ENCODE measurements at regions not wholly inside any gene's neighbourhood (a gene's known extent, or its start where the extent isn't known, plus 50 kb on each side); places are given as distances from the start of the nearest gene placed in this dataset.
"Not testable (repeated sequence)": the region's sequence is repeated elsewhere in the genome, so short reads cannot be mapped to it uniquely, and the experiment has no call there.

GRCh38 chr9:78676009-78676408, 379.1 kb downstream of the PSAT1 start:
- no peak for FAIRE-seq

- no peak for FAIRE-seq
Measured at GRCh38 chr9:78676623-78677022, 379.7 kb downstream of the PSAT1 start.

- FAIRE-seq = no peak
Measured at GRCh38 chr9:78677326-78677725, 380.4 kb downstream of the PSAT1 start.

GRCh38 chr9:78678877-78679276, 382.0 kb downstream of the PSAT1 start:
- FAIRE-seq = no peak

- FAIRE-seq = no peak
Measured at GRCh38 chr9:78680196-78680595, 383.3 kb downstream of the PSAT1 start.

- peak; percentile 99 for FAIRE-seq
Measured at GRCh38 chr9:78682216-78682615, 385.3 kb downstream of the PSAT1 start.

- no peak for FAIRE-seq
Measured at GRCh38 chr9:78685471-78685870, 388.5 kb downstream of the PSAT1 start.

GRCh38 chr9:78688796-78689195, 391.9 kb downstream of the PSAT1 start:
- FAIRE-seq = no peak

- no peak for FAIRE-seq
Measured at GRCh38 chr9:78691542-78691941, 394.6 kb downstream of the PSAT1 start.

- no peak for FAIRE-seq
Measured at GRCh38 chr9:78692871-78693270, 395.9 kb downstream of the PSAT1 start.

- FAIRE-seq = peak; percentile 49
Measured at GRCh38 chr9:78694974-78695373, 398.0 kb downstream of the PSAT1 start.

- no peak for FAIRE-seq
Measured at GRCh38 chr9:78695519-78695918, 398.6 kb downstream of the PSAT1 start.

GRCh38 chr9:78697618-78698017, 400.7 kb downstream of the PSAT1 start:
- FAIRE-seq = no peak

- no peak for FAIRE-seq
Measured at GRCh38 chr9:78698371-78698770, 401.4 kb downstream of the PSAT1 start.

GRCh38 chr9:78699217-78699616, 402.3 kb downstream of the PSAT1 start:
- not testable (repeated sequence) for FAIRE-seq

GRCh38 chr9:78704153-78704552, 407.2 kb downstream of the PSAT1 start:
- not testable (repeated sequence) for FAIRE-seq

GRCh38 chr9:78707080-78707479, 410.2 kb downstream of the PSAT1 start:
- FAIRE-seq = no peak

GRCh38 chr9:78707481-78707991, 410.6 kb downstream of the PSAT1 start:
- FAIRE-seq = no peak

- no peak for FAIRE-seq
Measured at GRCh38 chr9:78712903-78713613, 416.1 kb downstream of the PSAT1 start.

GRCh38 chr9:78713614-78714405, 416.9 kb downstream of the PSAT1 start:
- no peak for FAIRE-seq

- peak; percentile 72 for FAIRE-seq
Measured at GRCh38 chr9:78714576-78714975, 417.7 kb downstream of the PSAT1 start.

GRCh38 chr9:78719029-78719428, 422.1 kb downstream of the PSAT1 start:
- not testable (repeated sequence) for FAIRE-seq

- FAIRE-seq = no peak
Measured at GRCh38 chr9:78724896-78725295, 428.0 kb downstream of the PSAT1 start.

- no peak for FAIRE-seq
Measured at GRCh38 chr9:78725503-78725902, 428.6 kb downstream of the PSAT1 start.

All from islet of Langerhans (tissue), 1 donor.